AML-193 (cell line): ENCODE measurements at regions not wholly inside any gene's neighbourhood (a gene's known extent, or its start where the extent isn't known, plus 50 kb on each side); places are given as distances from the start of the nearest gene placed in this dataset.
"Not testable (repeated sequence)": the region's sequence is repeated elsewhere in the genome, so short reads cannot be mapped to it uniquely, and the experiment has no call there.

ENCODE experiments used
- DNase-seq, 2 experiments: peaks; one replicate each; lab custom pipeline; 2025; lab: John Stamatoyannopoulos, UW

DNA sequence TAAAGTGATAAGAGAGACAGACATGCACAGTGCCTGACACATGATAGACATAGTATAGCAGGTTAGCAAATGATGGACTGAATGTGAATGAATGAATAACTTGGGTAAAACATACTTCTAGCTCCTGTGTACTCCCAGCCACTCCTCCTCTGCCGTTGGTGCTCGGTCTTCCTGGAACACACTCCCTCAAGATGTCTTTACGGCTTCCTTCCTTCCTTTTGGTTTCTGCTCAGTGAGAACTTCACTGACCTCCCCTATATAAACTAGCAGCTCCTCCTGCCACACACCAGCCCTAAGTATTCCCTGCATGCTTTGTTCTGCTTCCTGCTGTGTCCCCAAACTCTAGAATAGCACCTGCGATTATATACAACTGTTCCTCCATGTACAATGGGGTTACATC, 50.2 kb downstream of the RAD54L2 start:
- DNase-seq: no peak

GRCh38 chr3:51591231-51591630, 52.7 kb downstream of the RAD54L2 start:
- DNase-seq: no peak

DNA sequence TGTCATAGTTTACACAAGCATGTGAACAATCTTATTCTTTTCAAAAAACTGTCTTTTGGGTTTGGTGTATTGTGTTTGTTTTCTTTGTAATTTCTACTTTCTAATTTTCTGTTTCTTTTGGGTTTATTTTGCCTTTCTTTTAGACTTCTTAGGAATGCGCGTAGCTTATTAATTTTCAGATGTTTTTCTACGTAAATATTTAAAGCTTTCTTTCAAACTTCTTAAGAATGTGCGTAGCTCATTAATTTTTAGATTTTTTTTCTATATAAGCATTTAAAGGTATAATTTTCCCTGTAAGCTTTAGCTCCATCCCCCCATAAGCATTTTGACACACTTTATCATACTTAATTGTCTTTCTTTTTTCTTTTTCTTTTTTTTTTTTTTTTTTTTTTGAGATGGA, 55.2 kb downstream of the RAD54L2 start:
- no peak for DNase-seq

- not testable (repeated sequence) for DNase-seq
These were observed 61.1 kb downstream of the RAD54L2 start for GRCh38 chr3:51599638-51600037.

DNA sequence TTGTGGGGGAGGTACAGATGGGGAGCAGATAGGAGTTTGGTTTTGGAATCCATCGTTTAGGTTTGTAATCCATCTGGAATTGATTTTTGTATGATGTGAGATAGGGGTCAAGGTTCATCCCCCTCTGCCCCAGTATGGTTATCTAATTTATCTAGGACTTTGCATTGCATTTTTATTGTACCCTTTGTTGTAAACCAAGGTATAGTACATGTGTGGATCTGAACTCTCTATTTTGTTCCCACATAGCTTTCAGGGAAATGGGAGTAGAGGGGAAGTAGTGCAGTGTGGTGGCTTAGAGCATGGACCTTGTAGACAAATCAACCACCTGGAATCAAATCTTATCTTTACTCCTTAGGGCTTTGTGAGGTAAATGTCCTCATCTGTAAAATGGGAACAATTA, 65.7 kb downstream of the RAD54L2 start:
- DNase-seq: no peak

GRCh38 chr3:51605938-51606337, 65.1 kb upstream of the TEX264 start:
- DNase-seq: no peak

- not testable (repeated sequence) for DNase-seq
These were observed 64.2 kb upstream of the TEX264 start for GRCh38 chr3:51606871-51607270.

DNA sequence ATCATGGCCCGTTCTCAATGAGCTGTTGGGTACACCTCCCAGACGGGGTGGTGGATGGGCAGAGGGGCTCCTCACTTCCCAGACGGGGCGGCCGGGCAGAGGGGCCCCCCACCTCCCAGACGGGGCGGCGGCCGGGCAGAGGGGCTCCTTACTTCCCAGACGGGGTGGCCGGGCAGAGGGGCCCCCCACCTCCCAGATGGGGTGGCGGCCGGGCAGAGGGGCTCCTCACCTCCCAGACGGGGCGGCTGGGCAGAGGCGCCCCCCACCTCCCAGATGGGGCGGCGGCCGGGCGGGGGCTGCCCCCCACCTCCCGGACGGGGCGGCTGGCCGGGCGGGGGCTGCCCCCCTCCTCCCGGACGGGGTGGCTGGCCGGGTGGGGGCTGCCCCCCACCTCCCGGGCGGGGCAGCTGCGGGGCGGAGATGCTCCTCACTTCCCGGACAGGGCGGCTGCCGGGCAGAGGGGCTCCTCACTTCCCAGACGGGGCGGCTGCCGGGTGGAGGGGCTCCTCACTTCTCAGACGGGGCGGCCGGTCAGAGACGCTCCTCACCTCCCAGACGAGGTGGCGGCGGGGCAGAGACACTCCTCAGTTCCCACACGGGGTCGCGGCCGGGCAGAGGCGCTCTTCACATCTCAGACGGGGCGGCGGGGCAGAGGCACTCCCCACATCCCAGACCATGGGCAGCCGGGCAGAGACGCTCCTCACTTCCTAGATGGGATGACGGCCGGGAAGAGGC, 63.3 kb upstream of the TEX264 start:
- DNase-seq: not testable (repeated sequence)

- no peak for DNase-seq
These were observed 60.3 kb upstream of the TEX264 start for GRCh38 chr3:51610708-51611107.

GRCh38 chr3:51617597-51617996, 53.5 kb upstream of the TEX264 start:
- DNase-seq: no peak

GRCh38 chr3:51618038-51618437, 53.0 kb upstream of the TEX264 start:
- DNase-seq: not testable (repeated sequence)

- no peak for DNase-seq
These were observed 52.6 kb upstream of the TEX264 start for GRCh38 chr3:51618496-51618895.

GRCh38 chr3:51619983-51620382, 51.1 kb upstream of the TEX264 start:
- DNase-seq: no peak

DNA sequence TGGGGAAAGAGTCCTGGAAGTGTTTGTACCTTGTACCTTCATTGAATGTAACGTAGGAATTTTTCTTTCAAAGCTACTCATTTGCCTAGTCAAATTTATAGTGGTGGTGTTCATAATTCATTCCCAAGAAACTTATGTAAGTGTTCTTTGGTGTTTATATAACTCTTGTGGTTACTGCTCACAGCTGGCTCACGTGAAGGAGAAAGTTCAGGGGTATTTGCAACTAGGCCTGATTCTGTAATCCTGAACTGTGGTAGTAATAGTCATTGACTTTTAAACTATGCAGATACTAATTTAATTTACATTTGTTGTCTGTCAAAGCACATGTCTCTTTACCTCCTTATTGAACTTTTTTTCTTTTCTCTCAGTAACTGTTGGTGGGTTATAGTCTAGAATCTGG, 50.5 kb upstream of the TEX264 start:
- no peak for DNase-seq

GRCh38 chr3:51621091-51621892, 49.8 kb upstream of the TEX264 start:
- DNase-seq: peak; percentile 50 to 60
